H9 (cell line): ENCODE measurements at regions not wholly inside any gene's neighbourhood (a gene's known extent, or its start where the extent isn't known, plus 50 kb on each side); places are given as distances from the start of the nearest gene placed in this dataset.
"Not testable (repeated sequence)": the region's sequence is repeated elsewhere in the genome, so short reads cannot be mapped to it uniquely, and the experiment has no call there.

ENCODE experiments used
- DNase-seq: peaks from one replicate; pipeline ENCODE4 v3.0.0-alpha.2; 2017
- H2AFZ ChIP-seq: one replicate; pipeline ENCODE4 v1.6.1; 2013; ENCODE audit warnings: mild to moderate bottlenecking, low read length, control low read depth, moderate library complexity
- H2AK5ac ChIP-seq: 2 replicates; pipeline ENCODE4 v1.6.1; 2013; ENCODE audit warnings: low read length, control low read depth, mixed read lengths; ENCODE audit not compliant: insufficient read length
- H2BK120ac ChIP-seq: one replicate; pipeline ENCODE4 v1.6.1; 2013; ENCODE audit warnings: low read depth, mild to moderate bottlenecking, low read length, control low read depth, inconsistent platforms; ENCODE audit not compliant: poor library complexity, severe bottlenecking
- H2BK12ac ChIP-seq: 2 replicates; pipeline ENCODE4 v1.6.1; 2013; ENCODE audit warnings: low read length, control low read depth, mixed read lengths, low read depth; ENCODE audit not compliant: insufficient read length
- H2BK15ac ChIP-seq: 2 replicates; pipeline ENCODE4 v1.6.1; 2013; ENCODE audit warnings: low read depth, low read length, control low read depth
- H2BK20ac ChIP-seq: one replicate; pipeline ENCODE4 v1.6.1; 2013; ENCODE audit warnings: low read depth, mild to moderate bottlenecking, low read length, control low read depth, inconsistent platforms; ENCODE audit not compliant: poor library complexity, severe bottlenecking
- H2BK5ac ChIP-seq: 2 replicates; pipeline ENCODE4 v1.6.1; 2013; ENCODE audit warnings: low read length, control low read depth, mixed read lengths; ENCODE audit not compliant: insufficient read length
- H3K14ac ChIP-seq: 2 replicates; pipeline ENCODE4 v1.6.1; 2013; ENCODE audit warnings: low read length, control low read depth; ENCODE audit not compliant: insufficient read depth
- H3K18ac ChIP-seq: 2 replicates; pipeline ENCODE4 v1.6.1; 2013; ENCODE audit warnings: low read depth, mild to moderate bottlenecking, mixed read lengths, low read length, control low read depth; ENCODE audit not compliant: insufficient read length
- H3K23ac ChIP-seq: 2 replicates; pipeline ENCODE4 v1.6.1; 2013; ENCODE audit warnings: low read length, control low read depth, mixed read lengths, low read depth; ENCODE audit not compliant: insufficient read length
- H3K23me2 ChIP-seq: 2 replicates; pipeline ENCODE4 v1.6.1; 2013; ENCODE audit warnings: low read depth, mild to moderate bottlenecking, mixed read lengths, low read length, control low read depth; ENCODE audit not compliant: insufficient read length, poor library complexity, severe bottlenecking
- H3K27ac ChIP-seq: 2 replicates; pipeline ENCODE4 v1.5.1; 2013; ENCODE audit warnings: low read length, control low read depth, mixed read lengths, low read depth; ENCODE audit not compliant: insufficient read length
- H3K27me3 ChIP-seq: 2 replicates; pipeline ENCODE4 v1.6.1; 2013; ENCODE audit warnings: low read length, control low read depth, inconsistent platforms; ENCODE audit not compliant: insufficient read depth
- H3K4ac ChIP-seq: 2 replicates; pipeline ENCODE4 v1.6.1; 2013; ENCODE audit warnings: low read depth, mild to moderate bottlenecking, control low read depth, inconsistent platforms, low read length, moderate library complexity
- H3K4me1 ChIP-seq: 2 replicates; pipeline ENCODE4 v1.6.1; 2013; ENCODE audit warnings: low read length, control low read depth, inconsistent platforms; ENCODE audit not compliant: insufficient read depth
- H3K4me2 ChIP-seq: 2 replicates; pipeline ENCODE4 v1.6.1; 2013; ENCODE audit warnings: low read length, control low read depth, mixed read lengths; ENCODE audit not compliant: insufficient read length, insufficient read depth
- H3K56ac ChIP-seq: 2 replicates; pipeline ENCODE4 v1.6.1; 2013; ENCODE audit warnings: low read depth, mild to moderate bottlenecking, mixed read lengths, low read length, control low read depth; ENCODE audit not compliant: insufficient read length
- H3K79me1 ChIP-seq: 2 replicates; pipeline ENCODE4 v1.6.1; 2013; ENCODE audit warnings: low read depth, mild to moderate bottlenecking, moderate library complexity, low read length, control low read depth, inconsistent platforms; ENCODE audit not compliant: insufficient read depth, poor library complexity, severe bottlenecking
- H3K79me2 ChIP-seq: 2 replicates; pipeline ENCODE4 v1.6.1; 2013; ENCODE audit warnings: low read length, control low read depth, inconsistent platforms; ENCODE audit not compliant: insufficient read depth
- H3K9ac ChIP-seq: 2 replicates; pipeline ENCODE4 v1.6.1; 2013; ENCODE audit warnings: low read length, control low read depth, mixed read lengths; ENCODE audit not compliant: insufficient read length; ENCODE audit errors: extremely low read depth
- H3K9me3 ChIP-seq: one replicate; pipeline ENCODE4 v1.6.1; 2013; ENCODE audit warnings: low read depth, low read length, inconsistent platforms; ENCODE audit not compliant: control insufficient read depth
- H3T11ph ChIP-seq: one replicate; pipeline ENCODE4 v1.6.1; 2013; ENCODE audit warnings: mild to moderate bottlenecking, low read length, control low read depth, inconsistent platforms
- H4K20me1 ChIP-seq: one replicate; pipeline ENCODE4 v1.6.1; 2013; ENCODE audit not compliant: control insufficient read depth, insufficient read length, insufficient read depth
- H4K5ac ChIP-seq: 2 replicates; pipeline ENCODE4 v1.6.1; 2013; ENCODE audit warnings: low read depth, mild to moderate bottlenecking, mixed read lengths, low read length, control low read depth; ENCODE audit not compliant: insufficient read length
- H4K8ac ChIP-seq: replicated peaks from 2 replicates; pipeline ENCODE4 v1.6.1; 2013; ENCODE audit warnings: low read length, control low read depth, mixed read lengths, low read depth; ENCODE audit not compliant: insufficient read length
- H4K91ac ChIP-seq: 2 replicates; pipeline ENCODE4 v1.6.1; 2013; ENCODE audit warnings: low read depth, mild to moderate bottlenecking, moderate library complexity, mixed read lengths, low read length, control low read depth; ENCODE audit not compliant: insufficient read length
- H3K27ac Mint-ChIP-seq, 3 experiments: 2 replicates in 2 of 3; 3 replicates in 1 of 3; pipeline ENCODE4 v1.8.0; 2020 to 2021; ENCODE audit warnings: mixed read lengths in 3 of 3, mild to moderate bottlenecking in 1 of 3, moderate library complexity in 1 of 3
- H3K27me3 Mint-ChIP-seq: 2 replicates; pipeline ENCODE4 v1.8.0; 2021; ENCODE audit warnings: low read depth, mild to moderate bottlenecking, moderate library complexity, mixed read lengths
- H3K36me3 Mint-ChIP-seq, 3 experiments: 2 replicates in 2 of 3; 3 replicates in 1 of 3; pipeline ENCODE4 v1.8.0; 2020 to 2021; ENCODE audit warnings: low read depth in 3 of 3, mixed read lengths in 3 of 3; ENCODE audit not compliant: insufficient read depth in 1 of 3
- H3K4me1 Mint-ChIP-seq, 2 experiments: 2 replicates each; pipeline ENCODE4 v1.8.0; 2020; ENCODE audit warnings: mixed read lengths in 2 of 2
- H3K4me3 Mint-ChIP-seq, 2 experiments: 2 replicates in 1 of 2; 3 replicates in 1 of 2; pipeline ENCODE4 v1.8.0; 2020 to 2021; ENCODE audit warnings: mild to moderate bottlenecking in 2 of 2, mixed read lengths in 2 of 2, moderate library complexity in 1 of 2
- H3K9me3 Mint-ChIP-seq, 2 experiments: 2 replicates in 1 of 2; 3 replicates in 1 of 2; pipeline ENCODE4 v1.8.0; 2020; ENCODE audit warnings: mild to moderate bottlenecking in 2 of 2, mixed read lengths in 2 of 2, moderate library complexity in 1 of 2
- WGBS: extraction: QIAGEN DNeasy Blood & Tissue Kit; methylation state at CpG from one replicate; pipeline ENCODE4 v1.1.7; 2013; ENCODE audit warnings: missing lambda C conversion rate, low lambda C conversion rate, mixed read lengths; ENCODE audit not compliant: insufficient read length; ENCODE audit errors: extremely low coverage; 5-methylcytosine and 5-hydroxymethylcytosine counted together

DNA sequence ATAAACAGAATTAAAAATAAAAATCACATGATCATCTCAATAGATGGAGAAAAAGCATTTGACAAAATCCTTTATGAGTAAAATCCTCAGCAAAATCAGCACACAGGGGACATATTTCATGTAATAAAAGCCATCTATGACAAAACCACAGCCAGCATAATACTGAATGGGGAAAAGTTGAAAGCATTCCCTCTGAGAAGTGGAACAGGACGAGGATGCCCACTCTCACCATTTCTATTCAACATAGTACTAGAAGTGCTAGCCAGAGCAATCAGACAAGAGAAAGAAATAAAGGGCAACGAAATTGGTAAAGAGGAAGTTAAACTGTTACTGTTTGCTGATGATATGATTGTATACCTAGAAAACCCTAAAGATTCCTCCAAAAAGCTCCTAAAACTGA lies 80.5 kb downstream of the TMEM212 start:
- H3K4me3 Mint-ChIP-seq, H4K20me1 ChIP-seq, H3K27me3 ChIP-seq, H3K9me3 ChIP-seq, H3K9ac ChIP-seq, H3K4me2 ChIP-seq, H3T11ph ChIP-seq, H3K79me2 ChIP-seq, H2BK12ac ChIP-seq, H2BK15ac ChIP-seq, H3K18ac ChIP-seq, H2AFZ ChIP-seq, H2BK20ac ChIP-seq, H3K23me2 ChIP-seq, H3K27me3 Mint-ChIP-seq, H2BK5ac ChIP-seq, H4K91ac ChIP-seq, H3K4ac ChIP-seq, H3K27ac ChIP-seq, H4K8ac ChIP-seq, H3K56ac ChIP-seq, H3K79me1 ChIP-seq, H2BK120ac ChIP-seq, H4K5ac ChIP-seq, H3K27ac Mint-ChIP-seq, H3K4me1 ChIP-seq, DNase-seq, H2AK5ac ChIP-seq, H3K14ac ChIP-seq, H3K23ac ChIP-seq: not testable (repeated sequence)
- peaks cover 9 to 30% (median 10%) of the 10 kb centered on the region in 3 experiments for H3K36me3 Mint-ChIP-seq
- H3K4me1 Mint-ChIP-seq, result peaks cover 0 to 10% of the 10 kb centered on the region in 2 experiments; a peak in 2 of 4 replicates
- no CpG with 5 or more reads among the region's 2 CpGs for WGBS
- H3K9me3 Mint-ChIP-seq, result peaks cover 26 to 30% of the 10 kb centered on the region in 2 experiments

DNA sequence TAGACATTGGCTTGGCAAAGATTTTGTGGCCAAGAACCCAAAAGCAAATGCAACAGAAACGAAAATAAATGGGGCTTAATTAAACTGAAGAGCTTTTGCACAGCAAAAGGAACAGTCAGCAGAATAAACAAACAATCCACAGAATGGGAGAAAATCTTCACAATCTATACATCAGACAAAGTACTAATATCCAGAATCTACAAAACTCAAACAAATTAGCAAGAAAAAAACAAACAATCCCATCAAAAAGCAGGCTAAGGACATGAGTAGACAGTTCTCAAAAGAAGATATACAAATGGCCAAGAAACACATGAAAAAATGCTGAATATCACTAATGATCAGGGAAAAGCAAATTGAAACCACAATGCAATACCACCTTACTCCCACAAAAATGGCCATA lies 81.7 kb downstream of the TMEM212 start:
- not testable (repeated sequence) for H3K9me3 ChIP-seq, H3T11ph ChIP-seq, H3K79me2 ChIP-seq, H3K4me1 ChIP-seq, H3K79me1 ChIP-seq, H3K4me2 ChIP-seq, H2AK5ac ChIP-seq, H3K27me3 Mint-ChIP-seq, H3K23ac ChIP-seq, H2BK15ac ChIP-seq, H4K91ac ChIP-seq, H2BK120ac ChIP-seq, H3K18ac ChIP-seq, H2BK12ac ChIP-seq, H3K56ac ChIP-seq, DNase-seq, H3K27me3 ChIP-seq, H3K14ac ChIP-seq, H3K23me2 ChIP-seq, H2BK5ac ChIP-seq, H2BK20ac ChIP-seq, H2AFZ ChIP-seq, H3K4me3 Mint-ChIP-seq, H3K9ac ChIP-seq, H3K27ac ChIP-seq, H3K4ac ChIP-seq, H3K27ac Mint-ChIP-seq, H4K8ac ChIP-seq, H4K20me1 ChIP-seq, H4K5ac ChIP-seq
- Mint-ChIP-seq H3K9me3 (peaks cover 25 to 26% of the 10 kb centered on the region in 2 experiments), H3K4me1 (peaks cover 0 to 10% of the 10 kb centered on the region in 2 experiments; a peak in 2 of 4 replicates), H3K36me3 (peaks cover 7 to 24% (median 10%) of the 10 kb centered on the region in 3 experiments)
- WGBS, result no CpG with 5 or more reads among the region's 1 CpG
